ENCODE measurements at regions not wholly inside any gene's neighbourhood (a gene's known extent, or its start where the extent isn't known, plus 50 kb on each side); places are given as distances from the start of the nearest gene placed in this dataset.

- TF ChIP-seq POLR2A (IDR thresholded peaks at IDR 0.05; ENCODE audit: low read length) (no peak), GATA1 (IDR thresholded peaks at IDR 0.05; ENCODE audit: low read depth, low read length) (no peak)
These were observed 82.4 kb downstream of the MYEOV start for GRCh38 chr11:69376155-69377028.
